MM.1S (cell line): ENCODE measurements at regions not wholly inside any gene's neighbourhood (a gene's known extent, or its start where the extent isn't known, plus 50 kb on each side); places are given as distances from the start of the nearest gene placed in this dataset.

Experiments
- DNase-seq: peaks from one replicate; pipeline ENCODE4 v3.0.0-alpha.2; 2015
- H2AFZ ChIP-seq: fragments of 300-600 bp; sonication (generic); 2 replicates; pipeline ENCODE4 v1.6.0; 2016; ENCODE audit warnings: antibody characterized with exemption, low read length
- H3F3A ChIP-seq: fragments of 300-600 bp; sonication (generic); 2 replicates; pipeline ENCODE4 v1.6.1; 2016; ENCODE audit warnings: mild to moderate bottlenecking, antibody characterized with exemption, low read length, moderate library complexity, mixed read lengths; ENCODE audit not compliant: insufficient read depth
- H3K27ac ChIP-seq: fragments of 300-600 bp; sonication (generic); 2 replicates; pipeline ENCODE4 v1.5.1; 2016; ENCODE audit warnings: mild to moderate bottlenecking, low read length
- H3K27me3 ChIP-seq: fragments of 300-600 bp; sonication (generic); replicated peaks from 2 replicates; pipeline ENCODE4 v1.6.0; 2016; ENCODE audit warnings: low read length; ENCODE audit not compliant: insufficient read depth
- H3K36me3 ChIP-seq: fragments of 300-600 bp; sonication (generic); replicated peaks from 2 replicates; pipeline ENCODE4 v1.6.1; 2016; ENCODE audit warnings: mild to moderate bottlenecking, low read length, mixed read lengths; ENCODE audit not compliant: insufficient read depth
- H3K4me1 ChIP-seq: fragments of 300-600 bp; sonication (generic); 2 replicates; pipeline ENCODE4 v1.6.1; 2016; ENCODE audit warnings: low read length, mixed read lengths
- H3K4me2 ChIP-seq: fragments of 300-600 bp; sonication (generic); 2 replicates; pipeline ENCODE4 v1.6.0; 2016; ENCODE audit warnings: low read depth, low read length
- H3K4me3 ChIP-seq: fragments of 300-600 bp; sonication (generic); 2 replicates; pipeline ENCODE4 v1.5.1; 2016; ENCODE audit warnings: low read length, mixed read lengths
- H3K79me2 ChIP-seq: fragments of 300-600 bp; sonication (generic); 2 replicates; pipeline ENCODE4 v1.6.1; 2016; ENCODE audit warnings: mixed run types, low read length, mixed read lengths
- H3K9ac ChIP-seq: fragments of 300-600 bp; sonication (generic); 2 replicates; pipeline ENCODE4 v1.6.1; 2016; ENCODE audit warnings: low read length, mixed read lengths
- H3K9me2 ChIP-seq: fragments of 300-600 bp; sonication (generic); replicated peaks from 2 replicates; pipeline ENCODE4 v1.6.1; 2016; ENCODE audit warnings: mild to moderate bottlenecking, low read length, mixed read lengths; ENCODE audit not compliant: insufficient read depth
- H3K9me3 ChIP-seq: fragments of 300-600 bp; sonication (generic); replicated peaks from 2 replicates; pipeline ENCODE4 v1.6.1; 2016; ENCODE audit warnings: mild to moderate bottlenecking, low read length, mixed read lengths; ENCODE audit not compliant: insufficient read depth
- H4K20me1 ChIP-seq: fragments of 300-600 bp; sonication (generic); 2 replicates; pipeline ENCODE4 v1.6.1; 2016; ENCODE audit warnings: mild to moderate bottlenecking, low read length, moderate library complexity, mixed read lengths; ENCODE audit not compliant: insufficient read depth
- EZH2 ChIP-seq: fragments of 300-600 bp; sonication (generic); optimal IDR thresholded peaks from 2 replicates; pipeline ENCODE3; 2017; ENCODE audit warnings: low read depth, mild to moderate bottlenecking, antibody characterized with exemption, low read length, mixed read lengths
- EZH2phosphoT487 ChIP-seq: fragments of 300-600 bp; sonication (generic); IDR thresholded peaks from 2 replicates; pipeline ENCODE4 v1.6.1; 2018; ENCODE audit warnings: antibody characterized with exemption, low read length
- TF ChIP-seq, protein P1 (sequence below): fragments of 300-600 bp; sonication (generic); IDR thresholded peaks from 2 replicates; pipeline ENCODE4 v1.5.1; 2016; ENCODE audit warnings: antibody characterized with exemption, low read length, mixed read lengths

DNA sequence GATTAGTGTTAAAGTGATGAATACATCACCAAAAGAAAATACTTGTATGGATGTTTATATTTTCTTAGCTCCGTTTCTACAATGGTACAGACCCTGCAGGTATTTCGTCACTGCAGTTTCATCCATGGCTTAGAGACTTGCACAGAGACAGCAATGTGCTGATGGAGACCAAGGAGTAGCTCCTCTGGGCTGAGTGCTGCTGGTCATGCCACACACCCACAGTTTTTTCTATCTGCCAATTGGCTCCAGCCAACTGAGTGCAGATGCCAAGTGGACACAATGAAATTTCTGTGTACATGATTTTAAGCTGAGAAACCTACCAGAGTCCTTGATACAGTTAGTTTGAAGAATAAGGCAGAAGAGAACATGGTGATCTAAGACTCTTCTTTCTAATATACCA, 145.9 kb upstream of the ADCY2 start:
- H3K9me2 ChIP-seq = no peaks in the 10 kb centered on the region
- no peak for TF ChIP-seq EZH2
- TF ChIP-seq, protein P1, sequence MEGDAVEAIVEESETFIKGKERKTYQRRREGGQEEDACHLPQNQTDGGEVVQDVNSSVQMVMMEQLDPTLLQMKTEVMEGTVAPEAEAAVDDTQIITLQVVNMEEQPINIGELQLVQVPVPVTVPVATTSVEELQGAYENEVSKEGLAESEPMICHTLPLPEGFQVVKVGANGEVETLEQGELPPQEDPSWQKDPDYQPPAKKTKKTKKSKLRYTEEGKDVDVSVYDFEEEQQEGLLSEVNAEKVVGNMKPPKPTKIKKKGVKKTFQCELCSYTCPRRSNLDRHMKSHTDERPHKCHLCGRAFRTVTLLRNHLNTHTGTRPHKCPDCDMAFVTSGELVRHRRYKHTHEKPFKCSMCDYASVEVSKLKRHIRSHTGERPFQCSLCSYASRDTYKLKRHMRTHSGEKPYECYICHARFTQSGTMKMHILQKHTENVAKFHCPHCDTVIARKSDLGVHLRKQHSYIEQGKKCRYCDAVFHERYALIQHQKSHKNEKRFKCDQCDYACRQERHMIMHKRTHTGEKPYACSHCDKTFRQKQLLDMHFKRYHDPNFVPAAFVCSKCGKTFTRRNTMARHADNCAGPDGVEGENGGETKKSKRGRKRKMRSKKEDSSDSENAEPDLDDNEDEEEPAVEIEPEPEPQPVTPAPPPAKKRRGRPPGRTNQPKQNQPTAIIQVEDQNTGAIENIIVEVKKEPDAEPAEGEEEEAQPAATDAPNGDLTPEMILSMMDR = no peak
- TF ChIP-seq EZH2phosphoT487 = no peak
- H3K27me3 ChIP-seq = no peaks in the 10 kb centered on the region
- H3K9me3 ChIP-seq = no peaks in the 10 kb centered on the region
- H3K4me2 ChIP-seq = no peak overlapping the region
- no peaks in the 10 kb centered on the region for H3K4me1 ChIP-seq
- H3K36me3 ChIP-seq = no peaks in the 10 kb centered on the region
- no peak overlapping the region for H3K27ac ChIP-seq
- DNase-seq = no peak
- no peak overlapping the region for H3K4me3 ChIP-seq
- H4K20me1 ChIP-seq = no peaks in the 10 kb centered on the region
- no peaks in the 10 kb centered on the region for H3F3A ChIP-seq
- H2AFZ ChIP-seq = no peak overlapping the region
- H3K9ac ChIP-seq = no peak overlapping the region
- no peaks in the 10 kb centered on the region for H3K79me2 ChIP-seq

DNA sequence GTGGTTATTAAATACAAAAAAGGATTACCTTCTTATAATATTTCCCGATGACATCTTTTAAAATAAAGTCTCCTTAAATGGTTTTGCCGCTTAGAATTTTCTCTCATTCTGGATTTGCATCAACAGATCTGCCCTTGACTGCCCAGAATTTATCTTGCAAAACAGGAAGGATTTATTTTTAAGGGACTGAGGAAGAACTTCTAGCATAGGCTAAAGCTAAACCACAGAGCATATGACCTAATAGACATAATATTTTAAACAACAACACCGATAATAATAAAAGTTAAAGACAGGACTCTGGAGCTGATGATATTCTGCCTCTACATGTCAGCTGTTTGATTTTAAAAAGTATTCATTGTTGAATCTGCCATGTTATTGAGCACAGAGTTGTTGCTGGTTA, 145.3 kb upstream of the ADCY2 start:
- no peak overlapping the region for H3K9ac ChIP-seq
- no peak overlapping the region for H3K4me3 ChIP-seq
- no peak overlapping the region for H3K4me2 ChIP-seq
- no peaks in the 10 kb centered on the region for H3K79me2 ChIP-seq
- no peaks in the 10 kb centered on the region for H3K9me2 ChIP-seq
- H2AFZ ChIP-seq = no peak overlapping the region
- TF ChIP-seq EZH2 (no peak), EZH2phosphoT487 (no peak)
- TF ChIP-seq, protein P1 = no peak
- no peaks in the 10 kb centered on the region for H3K4me1 ChIP-seq
- H3K27ac ChIP-seq = no peak overlapping the region
- H4K20me1 ChIP-seq = no peaks in the 10 kb centered on the region
- H3K27me3 ChIP-seq = no peaks in the 10 kb centered on the region
- DNase-seq = no peak
- H3K9me3 ChIP-seq = no peaks in the 10 kb centered on the region
- no peaks in the 10 kb centered on the region for H3K36me3 ChIP-seq
- H3F3A ChIP-seq = no peaks in the 10 kb centered on the region

DNA sequence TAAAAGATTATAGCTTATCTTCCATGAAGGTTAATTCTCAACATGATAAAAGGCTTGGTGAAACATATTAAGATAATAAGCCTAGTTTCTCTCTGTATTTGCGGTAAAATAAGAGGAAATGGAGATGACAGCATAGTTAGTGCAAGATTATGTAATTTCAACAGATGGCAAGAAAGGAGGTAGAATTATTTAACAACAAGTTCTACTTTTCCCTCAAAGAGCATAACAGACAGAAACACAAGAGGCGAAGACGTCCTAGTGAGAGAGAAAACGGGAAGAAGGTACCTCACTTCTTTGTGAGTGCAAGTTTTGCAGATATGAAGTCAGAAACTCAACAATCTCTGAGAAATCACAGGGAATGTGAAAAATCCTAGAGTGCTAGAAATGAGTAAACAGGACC, 144.8 kb upstream of the ADCY2 start:
- Histone ChIP-seq H3K9ac (no peak overlapping the region), H3K79me2 (no peaks in the 10 kb centered on the region), H3K4me2 (no peak overlapping the region), H3K9me2 (no peaks in the 10 kb centered on the region), H3F3A (no peaks in the 10 kb centered on the region), H3K36me3 (no peaks in the 10 kb centered on the region), H3K9me3 (no peaks in the 10 kb centered on the region), H4K20me1 (no peaks in the 10 kb centered on the region), H3K4me1 (no peaks in the 10 kb centered on the region), H3K27me3 (no peaks in the 10 kb centered on the region), H3K4me3 (no peak overlapping the region), H3K27ac (no peak overlapping the region), H2AFZ (no peak overlapping the region)
- TF ChIP-seq, protein P1 = no peak
- no peak for TF ChIP-seq EZH2phosphoT487
- TF ChIP-seq EZH2 = no peak
- DNase-seq = no peak

DNA sequence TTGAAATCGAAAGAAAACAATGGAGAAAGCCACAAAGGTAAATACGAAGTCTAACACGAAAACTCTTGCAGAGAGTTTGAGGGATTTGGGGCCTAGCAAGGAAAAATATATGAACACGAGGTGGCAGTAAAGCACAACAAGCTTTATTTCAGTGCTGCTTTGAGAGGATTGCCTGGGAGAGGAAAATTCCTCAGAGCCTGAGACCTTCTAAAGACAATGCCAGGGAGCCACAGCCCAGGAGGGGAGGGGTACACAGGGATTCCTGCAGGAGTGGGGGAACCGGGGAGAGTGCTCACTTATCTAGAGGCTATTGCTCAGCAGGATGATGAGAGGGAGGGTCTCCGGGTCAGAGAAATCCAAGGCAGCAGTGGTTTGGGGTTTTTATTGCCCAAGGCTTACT, 134.9 kb upstream of the ADCY2 start:
- Histone ChIP-seq H3K9me2 (no peaks in the 10 kb centered on the region), H3K9ac (no peak overlapping the region), H3K79me2 (no peaks in the 10 kb centered on the region), H3K27me3 (no peaks in the 10 kb centered on the region), H3K9me3 (no peaks in the 10 kb centered on the region), H3K4me1 (no peaks in the 10 kb centered on the region), H3K4me3 (no peak overlapping the region), H3K36me3 (no peaks in the 10 kb centered on the region), H4K20me1 (no peaks in the 10 kb centered on the region), H2AFZ (no peak overlapping the region), H3F3A (no peaks in the 10 kb centered on the region), H3K4me2 (no peak overlapping the region), H3K27ac (no peak overlapping the region)
- peak; percentile 63 for DNase-seq
- TF ChIP-seq EZH2 (no peak), EZH2phosphoT487 (no peak)
- TF ChIP-seq, protein P1 = peak; percentile 78
